T-helper 9 cell (primary cell): ENCODE measurements at regions not wholly inside any gene's neighbourhood (a gene's known extent, or its start where the extent isn't known, plus 50 kb on each side); places are given as distances from the start of the nearest gene placed in this dataset.
"Not testable (repeated sequence)": the region's sequence is repeated elsewhere in the genome, so short reads cannot be mapped to it uniquely, and the experiment has no call there.

Source experiments
- DNase-seq: peaks from one replicate; pipeline ENCODE4 v3.0.0-alpha.2; 2020

- DNase-seq: not testable (repeated sequence)
Observed at GRCh38 chr1:146710838-146711521, 227.1 kb upstream of the NBPF12 start.

GRCh38 chr1:146709302-146709701 lies 228.8 kb upstream of the NBPF12 start:
- not testable (repeated sequence) for DNase-seq

- not testable (repeated sequence) for DNase-seq
Observed at GRCh38 chr1:146704162-146704724, 233.9 kb upstream of the NBPF12 start.

GRCh38 chr1:146701320-146701719 lies 236.8 kb upstream of the NBPF12 start:
- DNase-seq: not testable (repeated sequence)

GRCh38 chr1:146695388-146695787 lies 242.7 kb upstream of the NBPF12 start:
- not testable (repeated sequence) for DNase-seq

- not testable (repeated sequence) for DNase-seq
Observed at GRCh38 chr1:146691798-146692197, 246.3 kb upstream of the NBPF12 start.

- not testable (repeated sequence) for DNase-seq
Observed at GRCh38 chr1:146688893-146689292, 249.2 kb upstream of the NBPF12 start.

GRCh38 chr1:146686777-146687366 lies 251.3 kb upstream of the NBPF12 start:
- not testable (repeated sequence) for DNase-seq

GRCh38 chr1:146683126-146683429 lies 255.0 kb upstream of the NBPF12 start:
- DNase-seq: not testable (repeated sequence)

GRCh38 chr1:146682227-146683125 lies 255.6 kb upstream of the NBPF12 start:
- DNase-seq: not testable (repeated sequence)

GRCh38 chr1:146673729-146674299 lies 264.3 kb upstream of the NBPF12 start:
- not testable (repeated sequence) for DNase-seq

GRCh38 chr1:146672608-146673007 lies 265.5 kb upstream of the NBPF12 start:
- not testable (repeated sequence) for DNase-seq

GRCh38 chr1:146671588-146671987 lies 266.5 kb upstream of the NBPF12 start:
- DNase-seq: not testable (repeated sequence)

- DNase-seq: not testable (repeated sequence)
Observed at GRCh38 chr1:146670832-146671566, 267.1 kb upstream of the NBPF12 start.

- DNase-seq: not testable (repeated sequence)
Observed at GRCh38 chr1:146666275-146666674, 271.8 kb upstream of the NBPF12 start.

GRCh38 chr1:146660242-146660641 lies 277.9 kb upstream of the NBPF12 start:
- not testable (repeated sequence) for DNase-seq

GRCh38 chr1:146656356-146657060 lies 281.6 kb upstream of the NBPF12 start:
- not testable (repeated sequence) for DNase-seq

GRCh38 chr1:146654763-146655162 lies 283.4 kb upstream of the NBPF12 start:
- DNase-seq: not testable (repeated sequence)

- not testable (repeated sequence) for DNase-seq
Observed at GRCh38 chr1:146645978-146646604, 292.0 kb upstream of the NBPF12 start.

- DNase-seq: not testable (repeated sequence)
Observed at GRCh38 chr1:146641534-146641933, 296.6 kb upstream of the NBPF12 start.

- not testable (repeated sequence) for DNase-seq
Observed at GRCh38 chr1:146640671-146641070, 297.5 kb upstream of the NBPF12 start.
